Putamen (tissue), 1 donor: ENCODE measurements at regions not wholly inside any gene's neighbourhood (a gene's known extent, or its start where the extent isn't known, plus 50 kb on each side); places are given as distances from the start of the nearest gene placed in this dataset.

Source experiments
- DNase-seq: peaks from one replicate; pipeline ENCODE4 v3.0.0-alpha.2; 2016; ENCODE audit warnings: low spot score

DNA sequence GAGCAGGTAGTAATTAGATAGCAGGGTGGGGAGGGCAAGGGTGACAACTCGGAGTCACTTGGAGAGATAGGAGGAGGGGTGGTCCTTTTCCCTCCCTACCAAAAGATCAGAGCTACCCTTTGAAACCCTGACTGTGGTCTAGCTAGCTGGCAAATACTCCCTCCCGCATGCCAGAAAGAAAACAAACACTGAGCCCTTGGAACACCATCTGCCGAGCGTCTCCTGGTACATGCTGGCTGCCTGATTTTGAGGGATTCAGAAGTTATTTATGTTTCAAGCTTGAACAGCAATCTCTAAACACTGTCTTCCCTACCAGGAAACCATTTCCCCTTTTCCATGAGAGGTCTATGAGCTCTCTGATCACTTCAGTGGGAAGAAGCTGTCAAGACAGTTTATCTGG, 291.6 kb upstream of the CFAP20DC start:
- no peak for DNase-seq

- DNase-seq: no peak
These were observed 290.0 kb upstream of the CFAP20DC start for GRCh38 chr3:59339818-59340217.

- DNase-seq: no peak
These were observed 289.1 kb upstream of the CFAP20DC start for GRCh38 chr3:59338934-59339333.

- no peak for DNase-seq
These were observed 285.5 kb upstream of the CFAP20DC start for GRCh38 chr3:59335338-59335737.

DNA sequence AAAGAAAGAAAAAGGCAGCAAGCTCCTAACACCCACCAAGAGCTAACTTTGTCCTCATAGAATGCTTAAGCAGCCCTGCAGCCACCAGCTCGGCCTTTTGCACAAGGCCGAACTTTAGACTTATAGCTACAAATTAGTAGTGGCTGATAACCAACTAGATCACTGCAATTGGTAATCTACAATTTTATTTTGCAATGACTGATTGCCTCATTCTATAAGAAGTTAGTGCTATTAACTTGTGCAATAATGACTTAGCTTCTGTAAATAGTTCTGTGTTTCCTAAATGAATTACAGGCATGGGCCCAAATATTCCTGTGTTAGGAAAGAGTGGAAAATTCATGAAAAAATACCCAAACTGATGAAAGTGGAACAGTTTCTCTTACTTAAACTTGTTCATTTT, 284.8 kb upstream of the CFAP20DC start:
- DNase-seq: no peak

- DNase-seq: no peak
These were observed 277.6 kb upstream of the CFAP20DC start for GRCh38 chr3:59327376-59327808.

DNA sequence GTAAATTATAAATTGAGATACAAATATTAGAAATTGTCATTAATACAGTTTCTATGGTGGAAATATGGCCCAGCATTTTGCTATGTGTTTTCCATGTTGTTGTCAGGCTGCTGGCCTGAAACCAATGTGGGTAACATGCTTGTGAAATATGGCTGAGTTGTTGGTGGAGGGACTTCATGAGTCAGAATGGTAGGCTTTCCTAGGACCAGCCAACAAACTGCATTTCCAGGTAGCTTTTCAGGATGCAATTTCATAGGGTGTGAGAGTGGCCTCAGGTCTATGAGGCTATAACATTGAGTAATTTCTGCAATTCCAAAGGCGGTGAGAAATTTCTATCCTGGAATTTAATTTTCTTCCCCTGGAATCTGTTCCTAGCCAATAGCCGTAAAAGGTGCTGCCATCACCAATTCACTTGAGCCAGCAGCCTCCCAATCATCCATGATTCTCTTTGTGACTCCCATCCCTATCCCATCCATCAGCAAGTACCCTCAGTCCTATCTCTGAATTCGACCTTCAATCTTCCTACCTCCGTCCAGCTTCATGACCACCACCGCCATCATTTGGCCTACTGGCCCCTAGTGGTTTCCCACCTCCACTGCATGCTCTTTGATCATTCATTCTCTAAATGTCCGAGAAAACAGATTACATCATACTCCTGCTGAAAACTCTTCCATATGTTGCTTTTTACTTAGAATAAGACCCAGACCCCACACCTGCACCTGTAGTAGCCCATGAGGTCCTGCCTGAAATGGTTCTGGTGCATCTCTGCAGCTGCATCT, 276.6 kb upstream of the CFAP20DC start:
- DNase-seq: no peak

DNA sequence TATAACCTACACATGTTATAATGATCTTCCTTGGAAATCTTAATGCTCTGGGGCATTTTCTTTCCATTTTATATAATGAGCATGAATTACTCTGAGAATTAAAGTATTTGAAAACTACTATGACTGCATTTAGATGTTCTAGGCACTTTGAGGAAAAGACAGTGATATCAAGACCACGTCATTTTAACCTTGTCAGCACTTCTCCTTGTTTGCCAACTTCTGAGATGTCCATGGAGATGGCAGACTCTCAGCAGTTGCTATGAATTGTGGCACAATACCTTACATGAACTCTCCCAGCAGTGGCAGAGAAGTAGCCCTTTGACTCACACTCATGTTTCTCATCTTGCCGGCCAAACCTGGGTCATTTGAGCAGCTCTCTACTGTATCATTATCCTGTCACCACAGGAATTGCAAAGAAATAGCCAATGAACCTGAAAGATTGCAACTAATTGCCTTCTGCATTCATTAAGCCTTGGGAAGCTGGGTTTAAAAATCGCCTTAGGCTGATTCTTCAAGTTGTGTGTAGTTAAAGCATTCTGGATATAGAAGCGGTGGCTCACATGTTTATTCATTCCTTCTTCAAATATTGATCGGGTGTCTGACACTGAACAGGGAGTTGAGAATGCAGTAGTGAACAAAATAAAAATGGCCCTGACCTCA, 272.2 kb upstream of the CFAP20DC start:
- no peak for DNase-seq

DNA sequence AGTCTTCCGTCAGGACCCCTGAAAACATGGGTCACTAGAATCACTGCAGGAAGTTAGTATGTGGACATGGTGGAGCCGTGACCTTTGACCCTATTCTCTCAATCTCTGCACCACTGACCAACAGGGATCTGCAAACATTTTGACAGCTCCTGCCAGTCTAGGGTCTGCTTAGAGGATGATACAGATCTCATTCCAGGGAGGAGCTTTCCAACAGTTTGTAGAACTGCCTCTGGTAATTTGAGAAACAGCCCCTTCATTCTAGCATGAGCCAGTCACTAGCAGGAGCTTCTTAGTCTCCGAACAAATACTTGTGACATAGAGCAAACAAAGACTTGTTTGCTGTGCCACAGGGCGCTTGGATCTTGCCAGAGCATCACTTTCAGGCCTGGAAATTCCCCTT, 270.3 kb upstream of the CFAP20DC start:
- no peak for DNase-seq

GRCh38 chr3:59319442-59319841, 269.6 kb upstream of the CFAP20DC start:
- no peak for DNase-seq

DNA sequence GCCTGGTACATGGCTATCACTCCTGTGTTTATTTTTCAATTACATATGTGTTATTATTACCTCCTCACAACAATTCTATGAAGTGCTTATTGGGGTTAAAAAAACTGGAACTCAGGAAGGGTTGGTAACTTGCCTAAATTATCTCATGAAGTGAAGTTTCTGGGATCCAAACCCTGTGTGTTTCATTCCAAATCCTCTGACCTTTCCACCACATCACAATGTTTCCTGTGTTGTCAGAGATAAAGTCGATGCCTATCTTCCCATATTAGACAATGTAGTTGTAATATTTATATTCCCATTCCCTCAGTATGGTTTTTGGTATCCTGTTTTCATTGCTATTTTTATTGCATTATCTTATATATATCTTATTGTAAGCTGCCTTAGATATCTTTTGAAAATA, 269.1 kb upstream of the CFAP20DC start:
- no peak for DNase-seq

DNA sequence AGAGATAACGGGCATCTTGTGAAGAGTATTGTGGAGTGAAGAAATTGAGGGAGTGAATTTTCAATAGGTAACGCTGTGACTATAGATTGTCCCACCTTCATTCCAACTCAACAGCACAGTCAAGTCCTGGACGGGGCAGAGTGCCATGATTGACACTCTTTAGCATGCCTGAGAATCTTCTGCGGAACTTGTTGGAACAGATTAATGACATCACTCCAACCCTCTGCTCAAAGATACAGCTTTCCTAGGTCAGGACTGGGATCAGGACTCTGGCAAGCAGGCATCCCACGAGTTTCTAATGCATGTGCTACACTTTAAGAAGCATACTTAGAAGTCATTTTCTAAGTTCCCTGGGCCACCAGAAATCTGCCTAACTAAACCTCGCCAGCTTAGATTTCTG, 267.6 kb upstream of the CFAP20DC start:
- DNase-seq: no peak

DNA sequence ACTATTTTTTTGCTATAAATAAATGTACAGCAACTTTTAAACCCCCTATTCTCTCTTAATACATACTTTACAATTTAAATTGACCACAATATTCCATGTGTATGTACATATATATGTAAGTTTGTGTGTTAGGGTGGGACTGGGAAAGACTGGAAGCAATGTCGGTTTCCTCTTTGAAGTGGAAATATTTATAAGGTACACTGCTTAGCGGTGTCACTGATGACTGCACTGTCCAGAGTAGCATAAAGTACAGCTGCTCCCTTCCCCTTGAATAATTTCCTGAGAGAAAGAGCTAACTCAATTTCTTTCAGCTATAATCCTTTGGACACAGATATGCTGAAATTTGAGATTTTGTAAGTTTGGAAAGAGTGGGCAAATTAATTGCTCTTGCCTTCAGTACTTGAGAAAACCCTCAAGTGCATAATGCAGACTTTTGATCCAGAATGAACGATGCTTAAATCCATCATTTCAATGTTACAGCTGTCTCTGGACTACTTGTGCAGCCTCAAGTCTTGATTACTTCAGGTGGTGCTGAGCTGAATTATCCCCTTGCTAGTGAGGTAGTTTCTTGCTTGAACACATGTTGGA, 267.0 kb upstream of the CFAP20DC start:
- DNase-seq: no peak

GRCh38 chr3:59313365-59313764, 263.5 kb upstream of the CFAP20DC start:
- DNase-seq: no peak

DNA sequence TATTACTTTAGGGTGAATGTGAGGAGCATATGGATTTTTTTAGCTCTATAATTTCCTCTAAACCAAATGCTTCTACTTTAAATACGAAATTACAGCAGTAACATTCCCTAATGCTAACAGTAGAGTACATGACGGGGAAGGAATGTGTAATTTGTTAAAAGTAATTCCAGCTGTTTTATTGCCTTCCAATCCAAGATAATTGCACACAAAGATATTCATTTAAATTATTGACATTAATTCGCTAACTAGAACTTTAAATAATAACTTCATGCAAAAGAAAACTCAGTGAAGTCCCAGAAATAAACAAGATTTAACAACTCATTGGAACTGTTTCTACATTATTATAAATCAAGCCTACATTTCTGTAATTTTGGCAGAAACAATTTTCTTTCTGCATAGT, 261.4 kb upstream of the CFAP20DC start:
- no peak for DNase-seq

DNA sequence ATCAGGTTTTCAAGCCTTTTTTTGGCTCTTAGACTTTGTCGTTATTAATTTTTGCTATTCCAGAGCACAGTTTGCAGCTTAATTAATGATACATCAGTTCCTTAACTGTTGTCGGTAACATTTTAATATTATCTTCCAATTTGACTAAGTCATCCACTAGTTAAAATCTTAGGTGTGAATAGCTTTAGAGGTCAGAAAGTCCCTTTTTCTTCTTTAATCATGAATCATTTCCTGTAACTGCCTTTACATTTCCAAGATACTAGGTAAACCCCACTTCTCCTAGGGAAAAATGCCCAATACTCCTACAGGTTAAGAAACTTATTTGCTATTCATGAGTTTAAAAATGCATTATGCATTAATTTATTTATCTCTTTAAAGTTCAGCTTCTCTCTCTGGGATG, 260.9 kb upstream of the CFAP20DC start:
- no peak for DNase-seq

GRCh38 chr3:59308684-59309083, 258.9 kb upstream of the CFAP20DC start:
- no peak for DNase-seq

- no peak for DNase-seq
These were observed 258.2 kb upstream of the CFAP20DC start for GRCh38 chr3:59308001-59308400.

- DNase-seq: no peak
These were observed 256.6 kb upstream of the CFAP20DC start for GRCh38 chr3:59306436-59306835.

DNA sequence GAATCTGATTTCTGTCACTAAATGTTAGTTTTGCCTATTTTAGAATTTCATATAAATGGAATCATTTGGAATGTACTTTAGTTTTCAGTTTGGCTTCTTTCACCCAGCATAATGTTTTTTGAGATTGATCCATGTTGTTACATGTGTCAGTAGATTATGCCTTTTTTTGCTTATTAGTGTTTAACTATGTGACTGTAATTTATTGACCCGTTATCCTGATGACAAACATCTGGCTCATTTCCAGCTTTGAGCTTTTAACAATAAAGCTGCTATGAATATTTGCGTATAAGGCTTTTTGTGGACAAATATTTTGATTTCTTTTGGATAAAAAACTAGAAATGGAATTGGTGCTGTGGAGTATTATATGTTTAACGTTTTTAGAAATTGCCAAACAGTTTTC, 254.5 kb upstream of the CFAP20DC start:
- no peak for DNase-seq

- no peak for DNase-seq
These were observed 253.6 kb upstream of the CFAP20DC start for GRCh38 chr3:59303452-59303851.

GRCh38 chr3:59302442-59302841, 252.6 kb upstream of the CFAP20DC start:
- DNase-seq: no peak

DNA sequence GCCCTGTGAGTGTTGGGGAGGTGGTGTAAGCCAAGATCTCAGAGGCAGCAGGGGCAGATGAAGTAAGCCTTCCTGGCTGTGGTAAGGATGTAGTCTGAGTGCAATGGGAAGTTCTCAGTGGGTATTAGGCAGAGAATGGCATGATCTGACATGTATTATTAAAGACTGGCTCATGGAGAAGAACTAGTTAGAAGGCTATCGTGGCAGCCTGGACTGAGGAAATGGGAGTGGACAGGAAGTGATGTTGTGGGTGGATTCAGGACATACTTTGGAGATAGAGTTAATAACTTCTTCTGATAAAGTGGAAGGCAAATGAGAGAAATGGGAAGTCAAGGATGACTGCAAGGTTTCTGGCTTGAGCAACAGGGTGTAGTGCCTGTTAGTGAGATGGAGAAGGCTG, 250.9 kb upstream of the CFAP20DC start:
- no peak for DNase-seq
